NCI-H128 (cell line): ENCODE measurements at regions not wholly inside any gene's neighbourhood (a gene's known extent, or its start where the extent isn't known, plus 50 kb on each side); places are given as distances from the start of the nearest gene placed in this dataset.

Experiments used
- DNase-seq: peaks from one replicate; lab custom pipeline; 2025; ENCODE audit not compliant: unreplicated experiment; lab: John Stamatoyannopoulos, UW

GRCh38 chr10:56679578-56679977, 318.5 kb upstream of the ZWINT start:
- no peak for DNase-seq

- no peak for DNase-seq
Measured at GRCh38 chr10:56662765-56663447, 301.8 kb upstream of the ZWINT start.

GRCh38 chr10:56653289-56653688, 292.2 kb upstream of the ZWINT start:
- no peak for DNase-seq

GRCh38 chr10:56646329-56647111, 285.5 kb upstream of the ZWINT start:
- no peak for DNase-seq

GRCh38 chr10:56633876-56634452, 272.9 kb upstream of the ZWINT start:
- DNase-seq: no peak

GRCh38 chr10:56632537-56632936, 271.5 kb upstream of the ZWINT start:
- DNase-seq: no peak

- no peak for DNase-seq
Measured at GRCh38 chr10:56624082-56624481, 263.0 kb upstream of the ZWINT start.

- DNase-seq: no peak
Measured at GRCh38 chr10:56623064-56623463, 262.0 kb upstream of the ZWINT start.

GRCh38 chr10:56622335-56622973, 261.4 kb upstream of the ZWINT start:
- no peak for DNase-seq

- DNase-seq: no peak
Measured at GRCh38 chr10:56606202-56606601, 245.1 kb upstream of the ZWINT start.

GRCh38 chr10:56605051-56605450, 244.0 kb upstream of the ZWINT start:
- DNase-seq: no peak

- no peak for DNase-seq
Measured at GRCh38 chr10:56604624-56605023, 243.6 kb upstream of the ZWINT start.

- DNase-seq: no peak
Measured at GRCh38 chr10:56599201-56599600, 238.1 kb upstream of the ZWINT start.

- DNase-seq: no peak
Measured at GRCh38 chr10:56596257-56596656, 235.2 kb upstream of the ZWINT start.

- no peak for DNase-seq
Measured at GRCh38 chr10:56593120-56593519, 232.1 kb upstream of the ZWINT start.

GRCh38 chr10:56586461-56586891, 225.4 kb upstream of the ZWINT start:
- DNase-seq: no peak

GRCh38 chr10:56585447-56586171, 224.6 kb upstream of the ZWINT start:
- DNase-seq: no peak

- DNase-seq: no peak
Measured at GRCh38 chr10:56583316-56583715, 222.3 kb upstream of the ZWINT start.

- no peak for DNase-seq
Measured at GRCh38 chr10:56567580-56567979, 206.5 kb upstream of the ZWINT start.

GRCh38 chr10:56561336-56561735, 200.3 kb upstream of the ZWINT start:
- DNase-seq: no peak

- DNase-seq: no peak
Measured at GRCh38 chr10:56551037-56551436, 190.0 kb upstream of the ZWINT start.
